ENCODE measurements at regions not wholly inside any gene's neighbourhood (a gene's known extent, or its start where the extent isn't known, plus 50 kb on each side); places are given as distances from the start of the nearest gene placed in this dataset.
"Not testable (repeated sequence)": the region's sequence is repeated elsewhere in the genome, so short reads cannot be mapped to it uniquely, and the experiment has no call there.

DNA sequence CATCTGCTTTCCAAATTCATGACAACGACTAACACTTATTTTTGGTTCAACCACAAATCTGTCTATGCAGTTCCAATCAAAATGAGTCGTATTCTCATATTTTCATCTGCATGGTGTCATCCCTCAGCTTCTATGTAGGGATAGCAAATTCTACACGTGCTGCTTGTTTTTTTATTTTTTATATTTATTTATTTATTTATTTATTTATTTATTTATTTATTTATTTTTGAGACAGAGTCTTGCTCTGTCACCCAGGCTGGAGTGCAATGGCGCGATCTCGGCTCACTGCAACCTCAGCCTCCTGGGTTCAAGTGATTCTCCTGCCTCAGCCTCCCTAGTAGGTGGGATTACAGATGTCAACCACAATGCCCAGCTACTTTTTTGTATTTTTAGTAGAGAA is 447.2 kb downstream of the EPHA3 start:
- TF ChIP-seq, protein P1, sequence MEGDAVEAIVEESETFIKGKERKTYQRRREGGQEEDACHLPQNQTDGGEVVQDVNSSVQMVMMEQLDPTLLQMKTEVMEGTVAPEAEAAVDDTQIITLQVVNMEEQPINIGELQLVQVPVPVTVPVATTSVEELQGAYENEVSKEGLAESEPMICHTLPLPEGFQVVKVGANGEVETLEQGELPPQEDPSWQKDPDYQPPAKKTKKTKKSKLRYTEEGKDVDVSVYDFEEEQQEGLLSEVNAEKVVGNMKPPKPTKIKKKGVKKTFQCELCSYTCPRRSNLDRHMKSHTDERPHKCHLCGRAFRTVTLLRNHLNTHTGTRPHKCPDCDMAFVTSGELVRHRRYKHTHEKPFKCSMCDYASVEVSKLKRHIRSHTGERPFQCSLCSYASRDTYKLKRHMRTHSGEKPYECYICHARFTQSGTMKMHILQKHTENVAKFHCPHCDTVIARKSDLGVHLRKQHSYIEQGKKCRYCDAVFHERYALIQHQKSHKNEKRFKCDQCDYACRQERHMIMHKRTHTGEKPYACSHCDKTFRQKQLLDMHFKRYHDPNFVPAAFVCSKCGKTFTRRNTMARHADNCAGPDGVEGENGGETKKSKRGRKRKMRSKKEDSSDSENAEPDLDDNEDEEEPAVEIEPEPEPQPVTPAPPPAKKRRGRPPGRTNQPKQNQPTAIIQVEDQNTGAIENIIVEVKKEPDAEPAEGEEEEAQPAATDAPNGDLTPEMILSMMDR (IDR thresholded peaks at IDR 0.05; ENCODE audit: poor library complexity, severe bottlenecking) = not testable (repeated sequence)
- not testable (repeated sequence) for TF ChIP-seq RAD21 (conservative IDR thresholded peaks at IDR 0.05); EP300 (conservative IDR thresholded peaks at IDR 0.05; ENCODE audit: poor library complexity, severe bottlenecking); POLR2AphosphoS5 (IDR thresholded peaks at IDR 0.05)
- TF ChIP-seq, protein P2, sequence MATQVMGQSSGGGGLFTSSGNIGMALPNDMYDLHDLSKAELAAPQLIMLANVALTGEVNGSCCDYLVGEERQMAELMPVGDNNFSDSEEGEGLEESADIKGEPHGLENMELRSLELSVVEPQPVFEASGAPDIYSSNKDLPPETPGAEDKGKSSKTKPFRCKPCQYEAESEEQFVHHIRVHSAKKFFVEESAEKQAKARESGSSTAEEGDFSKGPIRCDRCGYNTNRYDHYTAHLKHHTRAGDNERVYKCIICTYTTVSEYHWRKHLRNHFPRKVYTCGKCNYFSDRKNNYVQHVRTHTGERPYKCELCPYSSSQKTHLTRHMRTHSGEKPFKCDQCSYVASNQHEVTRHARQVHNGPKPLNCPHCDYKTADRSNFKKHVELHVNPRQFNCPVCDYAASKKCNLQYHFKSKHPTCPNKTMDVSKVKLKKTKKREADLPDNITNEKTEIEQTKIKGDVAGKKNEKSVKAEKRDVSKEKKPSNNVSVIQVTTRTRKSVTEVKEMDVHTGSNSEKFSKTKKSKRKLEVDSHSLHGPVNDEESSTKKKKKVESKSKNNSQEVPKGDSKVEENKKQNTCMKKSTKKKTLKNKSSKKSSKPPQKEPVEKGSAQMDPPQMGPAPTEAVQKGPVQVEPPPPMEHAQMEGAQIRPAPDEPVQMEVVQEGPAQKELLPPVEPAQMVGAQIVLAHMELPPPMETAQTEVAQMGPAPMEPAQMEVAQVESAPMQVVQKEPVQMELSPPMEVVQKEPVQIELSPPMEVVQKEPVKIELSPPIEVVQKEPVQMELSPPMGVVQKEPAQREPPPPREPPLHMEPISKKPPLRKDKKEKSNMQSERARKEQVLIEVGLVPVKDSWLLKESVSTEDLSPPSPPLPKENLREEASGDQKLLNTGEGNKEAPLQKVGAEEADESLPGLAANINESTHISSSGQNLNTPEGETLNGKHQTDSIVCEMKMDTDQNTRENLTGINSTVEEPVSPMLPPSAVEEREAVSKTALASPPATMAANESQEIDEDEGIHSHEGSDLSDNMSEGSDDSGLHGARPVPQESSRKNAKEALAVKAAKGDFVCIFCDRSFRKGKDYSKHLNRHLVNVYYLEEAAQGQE (IDR thresholded peaks at IDR 0.05; ENCODE audit: borderline replicate concordance) = not testable (repeated sequence)
